ENCODE measurements at regions not wholly inside any gene's neighbourhood (a gene's known extent, or its start where the extent isn't known, plus 50 kb on each side); places are given as distances from the start of the nearest gene placed in this dataset.

GRCh38 chr20:11409561-11409960 is 508.1 kb upstream of the BTBD3 start:
- intact Hi-C loops (cut with DNase I; ENCODE audit: low total_unique reads), result no loop called here
- H3K4me3 ChIP-seq, result no peak overlapping the region
- no peaks in the 10 kb centered on the region for H3K36me3 ChIP-seq
- H3K27me3 ChIP-seq, result no peaks in the 10 kb centered on the region
- DNase-seq, result no peak
- peak overlapping the region in 1 of 2 donors; percentile 34 for H3K27ac ChIP-seq
- no peaks in the 10 kb centered on the region for H3K9me3 ChIP-seq
- TF ChIP-seq, protein P1, sequence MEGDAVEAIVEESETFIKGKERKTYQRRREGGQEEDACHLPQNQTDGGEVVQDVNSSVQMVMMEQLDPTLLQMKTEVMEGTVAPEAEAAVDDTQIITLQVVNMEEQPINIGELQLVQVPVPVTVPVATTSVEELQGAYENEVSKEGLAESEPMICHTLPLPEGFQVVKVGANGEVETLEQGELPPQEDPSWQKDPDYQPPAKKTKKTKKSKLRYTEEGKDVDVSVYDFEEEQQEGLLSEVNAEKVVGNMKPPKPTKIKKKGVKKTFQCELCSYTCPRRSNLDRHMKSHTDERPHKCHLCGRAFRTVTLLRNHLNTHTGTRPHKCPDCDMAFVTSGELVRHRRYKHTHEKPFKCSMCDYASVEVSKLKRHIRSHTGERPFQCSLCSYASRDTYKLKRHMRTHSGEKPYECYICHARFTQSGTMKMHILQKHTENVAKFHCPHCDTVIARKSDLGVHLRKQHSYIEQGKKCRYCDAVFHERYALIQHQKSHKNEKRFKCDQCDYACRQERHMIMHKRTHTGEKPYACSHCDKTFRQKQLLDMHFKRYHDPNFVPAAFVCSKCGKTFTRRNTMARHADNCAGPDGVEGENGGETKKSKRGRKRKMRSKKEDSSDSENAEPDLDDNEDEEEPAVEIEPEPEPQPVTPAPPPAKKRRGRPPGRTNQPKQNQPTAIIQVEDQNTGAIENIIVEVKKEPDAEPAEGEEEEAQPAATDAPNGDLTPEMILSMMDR (IDR thresholded peaks at IDR 0.05), result no peak
- no peak for TF ChIP-seq POLR2A (IDR thresholded peaks at IDR 0.05)
- peaks cover 0 to 6% of the 10 kb centered on the region in 2 donors for H3K4me1 ChIP-seq

DNA sequence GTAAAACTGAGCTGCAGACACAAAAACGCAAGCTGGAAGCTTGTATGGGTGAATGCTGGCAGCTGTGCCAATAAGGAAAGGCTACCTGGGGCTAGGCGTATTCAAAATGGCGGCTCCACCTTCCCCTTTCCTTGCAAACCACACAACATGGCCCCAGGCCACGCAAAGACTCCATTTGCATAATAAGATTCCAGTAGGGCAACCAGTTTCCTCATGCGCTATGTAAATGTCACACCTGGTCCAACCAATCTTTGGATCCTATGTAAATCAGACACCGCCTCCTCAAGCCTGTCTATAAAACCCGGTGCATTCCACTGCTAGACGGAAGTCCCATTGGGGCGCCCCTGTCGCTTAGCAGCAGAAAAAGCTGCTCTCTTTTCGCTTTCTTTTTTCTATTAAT is 505.9 kb upstream of the BTBD3 start:
- Histone ChIP-seq H3K9me3 (no peaks in the 10 kb centered on the region), H3K27me3 (no peaks in the 10 kb centered on the region), H3K4me3 (no peak overlapping the region), H3K4me1 (no peaks in the 10 kb centered on the region), H3K27ac (no peak overlapping the region), H3K36me3 (no peaks in the 10 kb centered on the region)
- TF ChIP-seq, protein P1 (IDR thresholded peaks at IDR 0.05), result no peak
- no peak for TF ChIP-seq POLR2A (IDR thresholded peaks at IDR 0.05)
- intact Hi-C loops (cut with DNase I; ENCODE audit: low total_unique reads), result no loop called here
- no peak for DNase-seq

DNA sequence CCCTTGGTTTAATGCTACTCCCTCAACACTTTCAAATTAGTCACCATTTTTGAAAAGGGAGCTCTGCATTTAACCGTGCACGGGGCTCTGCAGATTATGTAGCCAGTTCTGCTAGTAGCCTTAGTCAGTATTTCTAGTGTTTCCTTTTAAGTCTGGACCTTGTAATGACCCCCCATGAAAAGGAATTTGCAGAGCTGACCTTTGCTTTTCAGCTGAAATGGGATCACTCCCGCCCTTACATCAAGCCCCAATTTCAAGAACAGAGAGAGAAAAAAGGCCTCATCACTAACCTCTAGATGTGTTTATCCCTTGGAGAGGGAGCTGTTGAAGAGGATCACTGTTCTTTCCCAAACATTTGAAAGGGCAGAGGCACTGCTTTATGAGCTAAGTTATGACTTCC is 490.7 kb upstream of the BTBD3 start:
- H3K4me3 ChIP-seq, result no peak overlapping the region
- TF ChIP-seq POLR2A (IDR thresholded peaks at IDR 0.05), result no peak
- TF ChIP-seq, protein P1 (IDR thresholded peaks at IDR 0.05), result no peak
- no peaks in the 10 kb centered on the region for H3K27me3 ChIP-seq
- no peaks in the 10 kb centered on the region for H3K36me3 ChIP-seq
- no peaks in the 10 kb centered on the region for H3K9me3 ChIP-seq
- H3K4me1 ChIP-seq, result no peaks in the 10 kb centered on the region
- H3K27ac ChIP-seq, result peak overlapping the region; percentile 12 to 33
- intact Hi-C loops (cut with DNase I; ENCODE audit: low total_unique reads), result no loop called here
- no peak for DNase-seq

DNA sequence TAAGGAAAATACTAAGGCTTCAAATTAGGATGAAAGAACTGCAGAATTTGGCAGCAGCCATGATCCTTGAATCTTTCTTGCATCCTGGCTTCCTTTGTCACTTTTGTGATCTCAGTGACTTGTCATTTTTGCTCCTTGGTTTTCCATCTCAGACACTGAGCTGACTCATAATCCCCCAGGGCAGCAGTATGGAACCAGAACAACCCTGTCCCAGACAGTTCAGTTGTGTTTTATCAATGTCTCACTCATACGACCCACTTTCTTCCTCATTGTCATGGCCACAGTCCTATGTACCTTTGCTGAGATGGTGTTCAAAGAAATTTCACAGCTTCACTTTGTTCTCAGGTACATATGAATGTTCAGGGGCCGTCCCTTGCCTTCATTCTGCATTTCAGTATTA is 488.5 kb upstream of the BTBD3 start:
- H3K36me3 ChIP-seq, result no peaks in the 10 kb centered on the region
- no peak for DNase-seq
- no peaks in the 10 kb centered on the region for H3K4me1 ChIP-seq
- H3K27me3 ChIP-seq, result no peaks in the 10 kb centered on the region
- no peak overlapping the region for H3K4me3 ChIP-seq
- intact Hi-C loops (cut with DNase I; ENCODE audit: low total_unique reads), result no loop called here
- no peaks in the 10 kb centered on the region for H3K9me3 ChIP-seq
- no peak overlapping the region for H3K27ac ChIP-seq
- TF ChIP-seq, protein P1 (IDR thresholded peaks at IDR 0.05), result no peak
- TF ChIP-seq POLR2A (IDR thresholded peaks at IDR 0.05), result no peak

GRCh38 chr20:11429889-11430519 is 487.7 kb upstream of the BTBD3 start:
- Histone ChIP-seq H3K36me3 (no peaks in the 10 kb centered on the region), H3K9me3 (no peaks in the 10 kb centered on the region), H3K4me3 (no peak overlapping the region), H3K4me1 (no peaks in the 10 kb centered on the region), H3K27ac (peak overlapping the region in 1 of 2 donors; percentile 19), H3K27me3 (no peaks in the 10 kb centered on the region)
- TF ChIP-seq POLR2A (IDR thresholded peaks at IDR 0.05), result no peak
- TF ChIP-seq, protein P1 (IDR thresholded peaks at IDR 0.05), result no peak
- no peak for DNase-seq
- intact Hi-C loops (cut with DNase I; ENCODE audit: low total_unique reads), result no loop called here

Data from uterus (tissue), 3 donors.